ENCODE measurements at regions not wholly inside any gene's neighbourhood (a gene's known extent, or its start where the extent isn't known, plus 50 kb on each side); places are given as distances from the start of the nearest gene placed in this dataset.

DNA sequence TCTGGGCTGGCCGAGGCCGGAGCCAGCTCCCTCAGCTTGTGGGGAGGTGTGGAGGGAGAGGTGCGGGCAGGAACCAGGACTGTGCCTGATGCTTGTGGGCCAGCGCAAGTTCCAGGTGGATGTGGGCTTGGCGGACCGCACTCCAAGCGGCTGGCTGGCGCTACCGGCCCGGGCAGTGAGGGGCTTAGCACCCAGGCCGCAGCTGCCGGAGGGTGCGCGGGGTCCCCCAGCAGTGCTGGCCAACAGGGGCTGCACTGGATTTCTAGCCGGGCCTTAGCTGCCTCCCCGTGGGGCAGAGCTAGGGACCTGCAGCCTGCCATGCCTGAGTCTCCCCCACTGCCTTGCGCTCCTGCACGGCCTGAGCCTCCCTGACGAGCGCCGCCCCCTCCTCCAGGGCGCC, 242.8 kb downstream of the CCSER2 start:
- TF ChIP-seq, protein P1, sequence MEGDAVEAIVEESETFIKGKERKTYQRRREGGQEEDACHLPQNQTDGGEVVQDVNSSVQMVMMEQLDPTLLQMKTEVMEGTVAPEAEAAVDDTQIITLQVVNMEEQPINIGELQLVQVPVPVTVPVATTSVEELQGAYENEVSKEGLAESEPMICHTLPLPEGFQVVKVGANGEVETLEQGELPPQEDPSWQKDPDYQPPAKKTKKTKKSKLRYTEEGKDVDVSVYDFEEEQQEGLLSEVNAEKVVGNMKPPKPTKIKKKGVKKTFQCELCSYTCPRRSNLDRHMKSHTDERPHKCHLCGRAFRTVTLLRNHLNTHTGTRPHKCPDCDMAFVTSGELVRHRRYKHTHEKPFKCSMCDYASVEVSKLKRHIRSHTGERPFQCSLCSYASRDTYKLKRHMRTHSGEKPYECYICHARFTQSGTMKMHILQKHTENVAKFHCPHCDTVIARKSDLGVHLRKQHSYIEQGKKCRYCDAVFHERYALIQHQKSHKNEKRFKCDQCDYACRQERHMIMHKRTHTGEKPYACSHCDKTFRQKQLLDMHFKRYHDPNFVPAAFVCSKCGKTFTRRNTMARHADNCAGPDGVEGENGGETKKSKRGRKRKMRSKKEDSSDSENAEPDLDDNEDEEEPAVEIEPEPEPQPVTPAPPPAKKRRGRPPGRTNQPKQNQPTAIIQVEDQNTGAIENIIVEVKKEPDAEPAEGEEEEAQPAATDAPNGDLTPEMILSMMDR (IDR thresholded peaks at IDR 0.05) = no peak
- no peak for TF ChIP-seq ZFX (IDR thresholded peaks at IDR 0.05; ENCODE audit: borderline replicate concordance)

All from 22Rv1 (cell line).